IMR-90 (cell line): ENCODE measurements at regions not wholly inside any gene's neighbourhood (a gene's known extent, or its start where the extent isn't known, plus 50 kb on each side); places are given as distances from the start of the nearest gene placed in this dataset.
"Not testable (repeated sequence)": the region's sequence is repeated elsewhere in the genome, so short reads cannot be mapped to it uniquely, and the experiment has no call there.

Experiments
- ATAC-seq: fragments of 200-7000 bp; cut with Tn5 transposase; 2 replicates; pipeline ENCODE4 v1.9.1; 2020; ENCODE audit warnings: low read depth, mild to moderate bottlenecking, moderate library complexity
- BruUV-seq: library from RNA; stranded (reverse); fragments of 400-500 nt; replicated peaks from 2 replicates; lab custom pipeline; 2021; lab: Mats Ljungman, UMichigan
- CTCF ChIA-PET: fragments of 300-600 bp; formaldehyde crosslinking; extraction: SDS; loops from one replicate; lab custom pipeline; 2021; ENCODE audit warnings: antibody characterized with exemption; lab: Yijun Ruan, JAX
- POLR2A ChIA-PET: fragments of 300-600 bp; sonication (Branson Sonifier 250); formaldehyde crosslinking; loops from one replicate; lab custom pipeline; 2022; ENCODE audit warnings: antibody characterized with exemption; ENCODE audit not compliant: unreplicated experiment; lab: Charles Lee
- DNase-seq: peaks from one replicate; pipeline ENCODE4 v3.0.0; 2013
- H2AFZ ChIP-seq: replicated peaks from 2 replicates; pipeline ENCODE3; 2013; ENCODE audit warnings: low read length, mild to moderate bottlenecking; ENCODE audit not compliant: poor library complexity
- H2AK5ac ChIP-seq: 2 replicates; pipeline ENCODE4 v1.6.1; 2013; ENCODE audit warnings: low read depth, low read length, inconsistent platforms
- H2AK9ac ChIP-seq: replicated peaks from 2 replicates; pipeline ENCODE3; 2013; ENCODE audit warnings: mild to moderate bottlenecking, low read depth, low read length, moderate library complexity; ENCODE audit not compliant: poor library complexity
- H2BK120ac ChIP-seq: 2 replicates; pipeline ENCODE4 v1.6.1; 2013; ENCODE audit warnings: low read depth, low read length, inconsistent platforms
- H2BK15ac ChIP-seq: 3 replicates; pipeline ENCODE4 v1.6.1; 2013; ENCODE audit warnings: low read depth, low read length, inconsistent platforms
- H2BK20ac ChIP-seq: 2 replicates; pipeline ENCODE4 v1.6.1; 2013; ENCODE audit warnings: low read depth, mild to moderate bottlenecking, inconsistent platforms, low read length, moderate library complexity
- H2BK5ac ChIP-seq: 2 replicates; pipeline ENCODE4 v1.6.1; 2013; ENCODE audit warnings: mild to moderate bottlenecking, low read depth, low read length, inconsistent platforms; ENCODE audit not compliant: poor library complexity, severe bottlenecking
- H3K14ac ChIP-seq: replicated peaks from 2 replicates; pipeline ENCODE4 v1.6.1; 2013; ENCODE audit warnings: low read depth, low read length, inconsistent platforms
- H3K18ac ChIP-seq: 2 replicates; pipeline ENCODE4 v1.6.1; 2013; ENCODE audit warnings: low read depth, low read length, control low read depth
- H3K23ac ChIP-seq: 2 replicates; pipeline ENCODE4 v1.6.1; 2013; ENCODE audit warnings: low read depth, low read length, inconsistent platforms
- H3K27ac ChIP-seq: 2 replicates; pipeline ENCODE4 v1.5.1; 2013; ENCODE audit warnings: mild to moderate bottlenecking, control low read depth, low read length; ENCODE audit not compliant: insufficient read depth
- H3K27me3 ChIP-seq: 2 replicates; pipeline ENCODE4 v1.6.1; 2013; ENCODE audit warnings: low read length; ENCODE audit not compliant: control insufficient read depth, insufficient read depth
- H3K36me3 ChIP-seq: 2 replicates; pipeline ENCODE4 v1.6.1; 2013; ENCODE audit warnings: low read length, mixed read lengths; ENCODE audit not compliant: control insufficient read depth, insufficient read depth
- H3K4ac ChIP-seq: 2 replicates; pipeline ENCODE4 v1.6.1; 2013; ENCODE audit warnings: low read depth, low read length, inconsistent platforms
- H3K4me1 ChIP-seq: 2 replicates; pipeline ENCODE4 v1.6.1; 2013; ENCODE audit warnings: low read length, mixed read lengths; ENCODE audit not compliant: control insufficient read depth, insufficient read depth
- H3K4me2 ChIP-seq: 2 replicates; pipeline ENCODE4 v1.6.1; 2013; ENCODE audit warnings: low read depth, mild to moderate bottlenecking, control low read depth, low read length, moderate library complexity
- H3K4me3 ChIP-seq: 2 replicates; pipeline ENCODE4 v1.5.1; 2013; ENCODE audit warnings: low read depth, mild to moderate bottlenecking, control low read depth, low read length, moderate library complexity; ENCODE audit not compliant: insufficient read depth
- H3K56ac ChIP-seq: 2 replicates; pipeline ENCODE4 v1.6.1; 2013; ENCODE audit warnings: low read length, inconsistent platforms; ENCODE audit not compliant: insufficient read depth; ENCODE audit errors: extremely low read depth
- H3K79me1 ChIP-seq, 2 experiments: 2 replicates each; pipeline ENCODE4 v1.6.1; 2013; ENCODE audit warnings: low read length in 2 of 2, inconsistent platforms in 1 of 2, low read depth in 1 of 2
- H3K9ac ChIP-seq: 2 replicates; pipeline ENCODE4 v1.6.1; 2013; ENCODE audit warnings: low read depth, low read length, control low read depth
- H3K9me1 ChIP-seq: 2 replicates; pipeline ENCODE4 v1.6.1; 2013; ENCODE audit warnings: low read length, inconsistent platforms; ENCODE audit not compliant: insufficient read depth
- H3K9me3 ChIP-seq: 2 replicates; pipeline ENCODE4 v1.6.1; 2013; ENCODE audit warnings: low read length; ENCODE audit not compliant: control insufficient read depth, insufficient read depth
- H4K20me1 ChIP-seq: 2 replicates; pipeline ENCODE4 v1.6.1; 2013; ENCODE audit warnings: low read length, inconsistent platforms; ENCODE audit not compliant: insufficient read depth
- H4K5ac ChIP-seq: 2 replicates; pipeline ENCODE4 v1.6.1; 2013; ENCODE audit warnings: mild to moderate bottlenecking, low read depth, low read length, control low read depth
- H4K8ac ChIP-seq, 2 experiments: 2 replicates each; pipeline ENCODE4 v1.6.1; 2013; ENCODE audit warnings: low read depth in 2 of 2, low read length in 2 of 2, control low read depth in 1 of 2, inconsistent platforms in 1 of 2
- H4K91ac ChIP-seq: 2 replicates; pipeline ENCODE4 v1.6.1; 2013; ENCODE audit warnings: low read depth, low read length, inconsistent platforms; ENCODE audit not compliant: insufficient read depth
- WGBS, 2 experiments: methylation state at CpG; one replicate each; pipeline versions ENCODE4 v1.1.5 to v1.1.7; 2013; ENCODE audit warnings: missing lambda C conversion rate in 2 of 2; ENCODE audit not compliant: insufficient read length in 1 of 2; ENCODE audit errors: extremely low coverage in 2 of 2; 5-methylcytosine and 5-hydroxymethylcytosine counted together
- dilution Hi-C: fragments of 300-500 bp; cut with HindIII; formaldehyde crosslinking; loops from one replicate; pipeline ENCODE4 v1.14.3; 2018; ENCODE audit warnings: low sequenced_read_pairs; ENCODE audit not compliant: unreplicated experiment
- in situ Hi-C: fragments of 300-500 bp; cut with MboI; formaldehyde crosslinking; loops from 3 replicates; pipeline ENCODE4 v1.14.3; 2019; ENCODE audit warnings: low sequenced_read_pairs, inconsistent platforms, mixed read lengths
- intact Hi-C: fragments of 100-400 bp; cut with micrococcal nuclease; formaldehyde crosslinking; loops from 2 replicates; pipeline ENCODE4 v1.10.0; 2022

GRCh38 chr3:6490487-6491327, 370.2 kb upstream of the GRM7 start:
- not testable (repeated sequence) for BruUV-seq

More at GRCh38 chr3:6490487-6491327, 370.2 kb upstream of the GRM7 start:
- H3K27ac ChIP-seq, H3K27me3 ChIP-seq, intact Hi-C loops, H3K14ac ChIP-seq, H3K4me2 ChIP-seq, H3K9ac ChIP-seq, H3K4ac ChIP-seq, H4K91ac ChIP-seq, H3K79me1 ChIP-seq, H2AK5ac ChIP-seq, H3K9me3 ChIP-seq, H3K4me3 ChIP-seq, DNase-seq, CTCF ChIA-PET, H2BK5ac ChIP-seq, H3K18ac ChIP-seq, H2BK20ac ChIP-seq, ATAC-seq, H3K9me1 ChIP-seq, H4K8ac ChIP-seq, POLR2A ChIA-PET, H2AFZ ChIP-seq, H3K56ac ChIP-seq, H2BK120ac ChIP-seq, H4K20me1 ChIP-seq, H2BK15ac ChIP-seq, H2AK9ac ChIP-seq, dilution Hi-C loops, H4K5ac ChIP-seq, H3K4me1 ChIP-seq, H3K36me3 ChIP-seq, H3K23ac ChIP-seq, in situ Hi-C loops: not testable (repeated sequence)
- WGBS, 2 experiments, result no CpG with 5 or more reads among the region's 34 CpGs
